Astrocyte of the spinal cord (primary cell): ENCODE measurements at regions not wholly inside any gene's neighbourhood (a gene's known extent, or its start where the extent isn't known, plus 50 kb on each side); places are given as distances from the start of the nearest gene placed in this dataset.
A peak's percentile ranks its signal among the peaks of the same experiment; 100 is the strongest.
"Not testable (repeated sequence)": the region's sequence is repeated elsewhere in the genome, so short reads cannot be mapped to it uniquely, and the experiment has no call there.

ENCODE experiments used
- DNase-seq: peaks from one replicate; pipeline ENCODE4 v3.0.0; 2011; ENCODE audit warnings: low read depth, low spot score
- H3K4me3 ChIP-seq: 2 replicates; pipeline ENCODE4 v1.5.1; 2011; ENCODE audit warnings: low read depth, mild to moderate bottlenecking, low read length, moderate library complexity
- CTCF ChIP-seq: IDR thresholded peaks from 2 replicates; pipeline ENCODE4 v1.5.1; 2012; ENCODE audit warnings: low read depth, mild to moderate bottlenecking, low read length, inconsistent platforms
- in situ Hi-C: cut with HindIII; loops from 2 replicates; pipeline ENCODE4 v1.10.0; 2017; ENCODE audit warnings: low sequenced_read_pairs

GRCh38 chr7:32728412-32729334 is 162.9 kb downstream of the KBTBD2 start:
- peak overlapping the region; percentile 53 for H3K4me3 ChIP-seq
- DNase-seq = peak; percentile 46
- in situ Hi-C loops = not testable (repeated sequence)

GRCh38 chr7:32727483-32728411 is 163.8 kb downstream of the KBTBD2 start:
- peak; percentile 50 for DNase-seq
- H3K4me3 ChIP-seq = peak overlapping the region; percentile 53
- in situ Hi-C loops = not testable (repeated sequence)

GRCh38 chr7:32722837-32723236 is 168.7 kb downstream of the KBTBD2 start:
- in situ Hi-C loops, DNase-seq, H3K4me3 ChIP-seq: not testable (repeated sequence)

- H3K4me3 ChIP-seq = no peak overlapping the region
- no peak for TF ChIP-seq CTCF
- DNase-seq = no peak
- in situ Hi-C loops = no loop called here
Observed at GRCh38 chr7:32694182-32694581, 197.4 kb downstream of the KBTBD2 start.

- H3K4me3 ChIP-seq = not testable (repeated sequence)
Observed at GRCh38 chr7:32691965-32692815, 196.9 kb downstream of the AVL9 start.

GRCh38 chr7:32688092-32688491 is 192.8 kb downstream of the AVL9 start:
- H3K4me3 ChIP-seq, DNase-seq, in situ Hi-C loops: not testable (repeated sequence)

More at GRCh38 chr7:32691965-32692815, 196.9 kb downstream of the AVL9 start:
- DNase-seq = peak; percentile 9
- in situ Hi-C loops = not testable (repeated sequence)

- in situ Hi-C loops = no loop called here
- TF ChIP-seq CTCF = no peak
- H3K4me3 ChIP-seq = no peak overlapping the region
- no peak for DNase-seq
Observed at GRCh38 chr7:32681174-32681518, 185.9 kb downstream of the AVL9 start.

- H3K4me3 ChIP-seq = no peak overlapping the region
- in situ Hi-C loops = no loop called here
- no peak for TF ChIP-seq CTCF
- DNase-seq = peak; percentile 84
Observed at GRCh38 chr7:32680259-32681173, 185.2 kb downstream of the AVL9 start.
